Endodermal cell (in vitro differentiated cells): ENCODE measurements at regions not wholly inside any gene's neighbourhood (a gene's known extent, or its start where the extent isn't known, plus 50 kb on each side); places are given as distances from the start of the nearest gene placed in this dataset.

Experiments used
- DNase-seq: peaks from one replicate; pipeline ENCODE4 v3.0.0-alpha.2; 2017
- H3K27ac ChIP-seq: 2 replicates; pipeline ENCODE4 v1.5.1; 2013; ENCODE audit warnings: mild to moderate bottlenecking, low read depth, low read length, moderate library complexity
- H3K27me3 ChIP-seq: 2 replicates; pipeline ENCODE4 v1.6.1; 2013; ENCODE audit warnings: mild to moderate bottlenecking, low read length, moderate library complexity; ENCODE audit not compliant: insufficient read depth, control insufficient read depth, poor library complexity, severe bottlenecking
- H3K36me3 ChIP-seq: 2 replicates; pipeline ENCODE4 v1.7.0; 2013; ENCODE audit warnings: mild to moderate bottlenecking, low read length, moderate library complexity; ENCODE audit not compliant: control insufficient read depth, insufficient read depth
- H3K4me1 ChIP-seq: one replicate; pipeline ENCODE4 v1.7.0; 2013; ENCODE audit warnings: low read length; ENCODE audit not compliant: control insufficient read depth, insufficient read depth
- H3K4me3 ChIP-seq: 2 replicates; pipeline ENCODE4 v1.5.1; 2013; ENCODE audit warnings: mild to moderate bottlenecking, low read length, moderate library complexity
- H3K9ac ChIP-seq: 2 replicates; pipeline ENCODE4 v1.6.1; 2013; ENCODE audit warnings: mild to moderate bottlenecking, low read length, moderate library complexity; ENCODE audit not compliant: poor library complexity, severe bottlenecking; ENCODE audit errors: extremely low read depth
- H3K9me3 ChIP-seq: 2 replicates; pipeline ENCODE4 v1.6.1; 2013; ENCODE audit warnings: mild to moderate bottlenecking, low read length, moderate library complexity; ENCODE audit not compliant: control insufficient read depth
- H3K27ac Mint-ChIP-seq: 2 replicates; pipeline ENCODE4 v1.8.0; 2020; ENCODE audit warnings: mixed read lengths
- H3K27me3 Mint-ChIP-seq: 2 replicates; pipeline ENCODE4 v1.8.0; 2021; ENCODE audit warnings: mild to moderate bottlenecking, mixed read lengths; ENCODE audit not compliant: insufficient read depth
- H3K36me3 Mint-ChIP-seq: 2 replicates; pipeline ENCODE4 v1.8.0; 2020; ENCODE audit warnings: low read depth, mixed read lengths
- H3K4me1 Mint-ChIP-seq: 2 replicates; pipeline ENCODE4 v1.8.0; 2020; ENCODE audit warnings: mixed read lengths
- H3K4me3 Mint-ChIP-seq: 2 replicates; pipeline ENCODE4 v1.8.0; 2020; ENCODE audit warnings: mild to moderate bottlenecking, moderate library complexity, mixed read lengths
- H3K9me3 Mint-ChIP-seq: 2 replicates; pipeline ENCODE4 v1.8.0; 2020; ENCODE audit warnings: mild to moderate bottlenecking, mixed read lengths
- CTCF ChIP-seq: fragments of 200-600 bp; sonication (generic); conservative IDR thresholded peaks from 2 replicates; pipeline ENCODE4 v1.5.0; 2021; ENCODE audit warnings: antibody characterized with exemption, mild to moderate bottlenecking
- WGBS, 2 experiments: methylation state at CpG; one replicate each; pipeline versions ENCODE4 v1.1.5 to v1.1.7; 2013; ENCODE audit warnings: missing lambda C conversion rate in 2 of 2, mixed read lengths in 1 of 2; ENCODE audit not compliant: insufficient coverage in 1 of 2, insufficient read length in 1 of 2; 5-methylcytosine and 5-hydroxymethylcytosine counted together

GRCh38 chr13:73324842-73325722 lies 266.3 kb downstream of the KLF5 start:
- no peaks in the 10 kb centered on the region for H3K36me3 Mint-ChIP-seq

GRCh38 chr13:73323615-73324014 lies 264.8 kb downstream of the KLF5 start:
- H3K27me3 Mint-ChIP-seq = no peaks in the 10 kb centered on the region
- no peaks in the 10 kb centered on the region for H3K36me3 Mint-ChIP-seq
- WGBS, 2 experiments = 100% methylated on average over 1 of the region's 1 CpG
- H3K4me1 ChIP-seq = no peaks in the 10 kb centered on the region
- H3K27me3 ChIP-seq = no peaks in the 10 kb centered on the region
- no peaks in the 10 kb centered on the region for H3K9me3 ChIP-seq
- no peak for TF ChIP-seq CTCF
- H3K36me3 ChIP-seq = no peaks in the 10 kb centered on the region
- no peak for DNase-seq
- H3K27ac ChIP-seq = no peak overlapping the region
- no peak overlapping the region for H3K4me3 ChIP-seq
- H3K9ac ChIP-seq = no peak overlapping the region
- H3K9me3 Mint-ChIP-seq = no peaks in the 10 kb centered on the region
- no peak overlapping the region for H3K27ac Mint-ChIP-seq
- H3K4me3 Mint-ChIP-seq = no peak overlapping the region
- H3K4me1 Mint-ChIP-seq = peaks cover 28% of the 10 kb centered on the region

More at GRCh38 chr13:73324842-73325722, 266.3 kb downstream of the KLF5 start:
- no peak for TF ChIP-seq CTCF
- Mint-ChIP-seq H3K4me1 (peaks cover 30% of the 10 kb centered on the region), H3K27ac (no peak overlapping the region), H3K9me3 (no peaks in the 10 kb centered on the region), H3K27me3 (no peaks in the 10 kb centered on the region), H3K4me3 (no peak overlapping the region)
- Histone ChIP-seq H3K9ac (no peak overlapping the region), H3K4me3 (no peak overlapping the region), H3K4me1 (no peaks in the 10 kb centered on the region), H3K9me3 (no peaks in the 10 kb centered on the region), H3K36me3 (no peaks in the 10 kb centered on the region), H3K27me3 (no peaks in the 10 kb centered on the region), H3K27ac (no peak overlapping the region)
- WGBS, 2 experiments = 93 to 94% methylated on average over 7 to 9 of the region's 10 CpGs
- DNase-seq = no peak

- H3K27me3 ChIP-seq = no peaks in the 10 kb centered on the region
- H3K4me1 ChIP-seq = no peaks in the 10 kb centered on the region
- DNase-seq = no peak
- H3K9me3 ChIP-seq = no peaks in the 10 kb centered on the region
- no peaks in the 10 kb centered on the region for H3K9me3 Mint-ChIP-seq
- no peak overlapping the region for H3K4me3 ChIP-seq
- peaks cover 21% of the 10 kb centered on the region for H3K4me1 Mint-ChIP-seq
- no peak overlapping the region for H3K4me3 Mint-ChIP-seq
- no peak overlapping the region for H3K27ac Mint-ChIP-seq
- TF ChIP-seq CTCF = no peak
- H3K27ac ChIP-seq = no peak overlapping the region
- 85 to 89% methylated on average over 2 of the region's 2 CpGs for WGBS, 2 experiments
- H3K9ac ChIP-seq = no peak overlapping the region
- no peaks in the 10 kb centered on the region for H3K36me3 Mint-ChIP-seq
- no peaks in the 10 kb centered on the region for H3K27me3 Mint-ChIP-seq
- H3K36me3 ChIP-seq = no peaks in the 10 kb centered on the region
Measured at GRCh38 chr13:73321043-73321442, 262.2 kb downstream of the KLF5 start.
